ENCODE measurements at regions not wholly inside any gene's neighbourhood (a gene's known extent, or its start where the extent isn't known, plus 50 kb on each side); places are given as distances from the start of the nearest gene placed in this dataset.

DNA sequence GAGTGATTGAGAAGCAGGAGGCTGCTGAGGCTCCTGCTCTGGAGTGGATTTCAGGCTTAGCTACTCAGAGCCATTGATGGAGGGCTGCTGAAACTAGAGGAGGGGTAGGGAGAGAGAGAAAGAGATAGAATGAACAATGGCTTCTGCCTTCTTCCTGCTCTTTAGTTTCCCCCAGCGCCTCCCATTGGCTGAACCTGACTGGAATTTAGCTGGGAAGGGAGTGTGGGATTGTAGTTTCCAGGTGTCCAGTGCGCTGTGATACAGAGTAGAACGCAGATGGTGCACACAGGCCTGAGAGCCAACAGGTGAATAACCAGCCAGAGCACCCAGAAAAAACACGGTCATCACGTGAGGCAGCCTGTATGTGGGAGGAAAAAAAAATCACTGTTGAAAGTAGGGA lies 140.1 kb downstream of the IL20RB start:
- no peak for DNase-seq
- no peaks in the 10 kb centered on the region for H4K20me1 ChIP-seq (ENCODE audit: insufficient read depth)
- H3K4me2 ChIP-seq, result no peak overlapping the region
- no peak for TF ChIP-seq ELF1 (IDR thresholded peaks at IDR 0.05)
- no peak for TF ChIP-seq EZH2phosphoT487 (IDR thresholded peaks at IDR 0.05; ENCODE audit: borderline replicate concordance, low read depth)
- no peak for TF ChIP-seq RXRA (IDR thresholded peaks at IDR 0.05; ENCODE audit: borderline replicate concordance, low read depth)
- no peak for TF ChIP-seq YY1 (IDR thresholded peaks at IDR 0.05; ENCODE audit: low read depth)
- no peak for TF ChIP-seq NFIC (IDR thresholded peaks at IDR 0.05; ENCODE audit: borderline replicate concordance)
- no peak for TF ChIP-seq TCF12 (IDR thresholded peaks at IDR 0.05)
- TF ChIP-seq REST (IDR thresholded peaks at IDR 0.05; ENCODE audit: low read depth, low read length), result no peak
- TF ChIP-seq TEAD4 (IDR thresholded peaks at IDR 0.05; ENCODE audit: borderline replicate concordance, insufficient read depth), result no peak
- TF ChIP-seq SIN3A (IDR thresholded peaks at IDR 0.05; ENCODE audit: borderline replicate concordance, low read depth, low read length), result no peak
- TF ChIP-seq RCOR1 (IDR thresholded peaks at IDR 0.05; ENCODE audit: low read length), result no peak
- TF ChIP-seq NRF1 (IDR thresholded peaks at IDR 0.05; ENCODE audit: low read depth, low read length), result no peak
- TF ChIP-seq, protein P1, sequence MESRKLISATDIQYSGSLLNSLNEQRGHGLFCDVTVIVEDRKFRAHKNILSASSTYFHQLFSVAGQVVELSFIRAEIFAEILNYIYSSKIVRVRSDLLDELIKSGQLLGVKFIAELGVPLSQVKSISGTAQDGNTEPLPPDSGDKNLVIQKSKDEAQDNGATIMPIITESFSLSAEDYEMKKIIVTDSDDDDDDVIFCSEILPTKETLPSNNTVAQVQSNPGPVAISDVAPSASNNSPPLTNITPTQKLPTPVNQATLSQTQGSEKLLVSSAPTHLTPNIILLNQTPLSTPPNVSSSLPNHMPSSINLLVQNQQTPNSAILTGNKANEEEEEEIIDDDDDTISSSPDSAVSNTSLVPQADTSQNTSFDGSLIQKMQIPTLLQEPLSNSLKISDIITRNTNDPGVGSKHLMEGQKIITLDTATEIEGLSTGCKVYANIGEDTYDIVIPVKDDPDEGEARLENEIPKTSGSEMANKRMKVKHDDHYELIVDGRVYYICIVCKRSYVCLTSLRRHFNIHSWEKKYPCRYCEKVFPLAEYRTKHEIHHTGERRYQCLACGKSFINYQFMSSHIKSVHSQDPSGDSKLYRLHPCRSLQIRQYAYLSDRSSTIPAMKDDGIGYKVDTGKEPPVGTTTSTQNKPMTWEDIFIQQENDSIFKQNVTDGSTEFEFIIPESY (IDR thresholded peaks at IDR 0.05; ENCODE audit: borderline replicate concordance, low read depth), result no peak
- no peak for TF ChIP-seq CHD2 (IDR thresholded peaks at IDR 0.05; ENCODE audit: low read length, partially characterized antibody)
- TF ChIP-seq, protein P2, sequence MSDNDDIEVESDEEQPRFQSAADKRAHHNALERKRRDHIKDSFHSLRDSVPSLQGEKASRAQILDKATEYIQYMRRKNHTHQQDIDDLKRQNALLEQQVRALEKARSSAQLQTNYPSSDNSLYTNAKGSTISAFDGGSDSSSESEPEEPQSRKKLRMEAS (IDR thresholded peaks at IDR 0.05; ENCODE audit: low read depth), result no peak
- no peak for TF ChIP-seq SMC3 (IDR thresholded peaks at IDR 0.05; ENCODE audit: low read depth, low read length)
- no peak for TF ChIP-seq JUND (IDR thresholded peaks at IDR 0.05)
- no peak overlapping the region for H3K9ac ChIP-seq
- H3K9me2 ChIP-seq, result no peaks in the 10 kb centered on the region
- POLR2A ChIA-PET, result no interaction called here
- CTCF ChIA-PET, result interaction anchor here (1.0 to 3.1 kb wide), 5 partner anchors 12 to 954 kb away, joined by 3 to 16 read pairs (median 4); no protein-coding TSS in a partner anchor
- no peaks in the 10 kb centered on the region for H3F3A ChIP-seq (replicated peaks; ENCODE audit: insufficient read depth)
- no peak overlapping the region for H2AFZ ChIP-seq (ENCODE audit: low read depth)
- H3K79me2 ChIP-seq (ENCODE audit: insufficient read depth), result no peaks in the 10 kb centered on the region
- H3K4me1 ChIP-seq (ENCODE audit: control insufficient read depth in 1 of 2, insufficient read depth in 2 of 2, low read depth in 1 of 2, low read length in 1 of 2), result no peaks in the 10 kb centered on the region
- no peak overlapping the region for H3K4me3 ChIP-seq (ENCODE audit: low read depth in 2 of 2, low read length in 1 of 2)
- no peaks in the 10 kb centered on the region for H3K36me3 ChIP-seq (replicated peaks in 1 of 2; ENCODE audit: control insufficient read depth in 1 of 2, insufficient read depth in 2 of 2, low read length in 1 of 2)
- no peak overlapping the region for H3K27ac ChIP-seq (ENCODE audit: low read depth in 2 of 2, low read length in 1 of 2)
- H3K9me3 ChIP-seq, result no peaks in the 10 kb centered on the region
- 31% methylated on average over 5 of the region's 5 CpGs for WGBS (ENCODE audit: low lambda C conversion rate)
- H3K27me3 ChIP-seq (ENCODE audit: insufficient read depth), result no peaks in the 10 kb centered on the region

All from SK-N-SH (cell line).